Body of pancreas (tissue), 4 donors: ENCODE measurements at regions not wholly inside any gene's neighbourhood (a gene's known extent, or its start where the extent isn't known, plus 50 kb on each side); places are given as distances from the start of the nearest gene placed in this dataset.

Experiments
- CTCF ChIP-seq, 7 experiments: fragments of 450-650 bp in 4 of 7; fragments of 200-600 bp in 3 of 7; sonication (generic) in 3 of 7; IDR thresholded peaks; one replicate each; pipeline ENCODE4 v1.5.1; 2016 to 2019; ENCODE audit warnings: antibody characterized with exemption in 7 of 7
- POLR2A ChIP-seq, 3 donors: fragments of 450-650 bp; IDR thresholded peaks; one replicate each; pipeline ENCODE4 v1.6.1; 2016; ENCODE audit warnings: antibody characterized with exemption in 3 of 3, mild to moderate bottlenecking in 2 of 3

GRCh38 chr12:82203086-82203485 lies 155.1 kb downstream of the CCDC59 start:
- TF ChIP-seq POLR2A (IDR thresholded peaks at IDR 0.05) (no peak), CTCF (IDR thresholded peaks at IDR 0.05) (no peak)
